Ramos (cell line): ENCODE measurements at regions not wholly inside any gene's neighbourhood (a gene's known extent, or its start where the extent isn't known, plus 50 kb on each side); places are given as distances from the start of the nearest gene placed in this dataset.

Experiments
- in situ Hi-C: fragments of 300-500 bp; cut with MboI; formaldehyde crosslinking; loops from one replicate; pipeline ENCODE4 v1.14.3; 2022; ENCODE audit warnings: low sequenced_read_pairs; ENCODE audit not compliant: unreplicated experiment

DNA sequence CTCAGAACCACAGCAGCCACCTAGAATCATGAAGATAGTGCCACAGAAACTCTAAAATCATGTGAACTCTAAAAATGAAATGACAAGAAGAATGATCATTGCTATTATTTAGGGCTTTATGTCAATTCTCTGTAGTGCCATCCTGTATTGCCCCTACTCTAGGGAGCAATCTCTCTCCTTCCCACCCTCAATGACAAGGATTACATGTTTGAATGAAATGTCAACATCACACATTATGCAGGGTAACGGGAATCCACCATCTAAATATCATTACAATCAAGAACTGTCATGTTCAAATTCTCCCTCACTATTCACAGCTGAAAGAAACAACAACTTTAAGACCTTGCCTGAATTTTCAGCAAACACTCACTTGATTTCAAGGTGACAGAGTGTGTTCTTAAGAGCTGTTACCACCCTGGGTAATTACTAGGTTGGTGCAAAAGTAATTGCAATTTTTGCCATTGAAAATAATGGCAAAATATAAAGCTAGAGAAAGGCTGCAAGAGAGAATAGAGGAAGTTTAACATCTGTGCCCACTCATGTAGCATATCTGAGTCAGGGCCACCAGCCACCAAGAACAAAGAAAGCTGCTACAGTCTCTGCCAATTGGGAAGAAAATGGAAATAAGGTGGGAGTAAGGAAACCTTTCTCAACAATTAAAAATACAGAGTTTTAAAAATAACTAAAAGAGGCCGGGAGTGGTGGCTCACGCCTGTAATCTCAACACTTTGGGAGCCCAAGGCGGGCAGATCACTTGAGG lies 112.8 kb upstream of the PSMD7 start:
- in situ Hi-C loops, result no loop called here

DNA sequence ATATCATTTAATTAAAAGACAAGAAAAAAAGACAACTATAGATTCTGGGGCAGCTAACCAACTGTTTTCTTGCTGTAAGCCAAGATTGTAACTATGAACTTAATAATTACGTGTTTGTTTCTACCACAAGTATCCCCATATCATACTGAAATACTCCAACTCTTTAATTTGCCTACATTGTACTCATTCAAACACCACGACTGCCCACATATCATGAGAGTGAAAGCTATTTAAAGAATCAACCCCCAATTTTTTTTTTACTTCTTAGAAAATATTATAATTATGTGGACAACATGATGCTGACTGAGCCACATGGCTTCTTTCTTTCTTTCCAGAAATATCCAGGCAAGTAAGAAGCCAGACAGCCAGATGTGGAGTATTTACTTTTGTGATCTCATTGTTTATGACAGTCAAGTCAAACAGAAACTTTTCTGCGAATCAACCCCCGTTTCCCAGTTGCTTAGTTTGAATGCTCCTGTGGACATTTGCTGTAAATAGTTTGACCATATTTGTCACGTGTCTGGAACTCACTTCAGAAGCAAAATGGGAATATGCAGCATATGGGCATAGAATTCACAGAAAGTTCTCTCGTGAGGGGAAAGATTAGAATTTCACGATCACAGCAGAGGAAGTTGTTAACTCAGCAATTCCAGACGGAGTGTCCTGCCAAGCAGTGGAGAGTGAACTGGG lies 126.8 kb upstream of the PSMD7 start:
- in situ Hi-C loops, result no loop called here

DNA sequence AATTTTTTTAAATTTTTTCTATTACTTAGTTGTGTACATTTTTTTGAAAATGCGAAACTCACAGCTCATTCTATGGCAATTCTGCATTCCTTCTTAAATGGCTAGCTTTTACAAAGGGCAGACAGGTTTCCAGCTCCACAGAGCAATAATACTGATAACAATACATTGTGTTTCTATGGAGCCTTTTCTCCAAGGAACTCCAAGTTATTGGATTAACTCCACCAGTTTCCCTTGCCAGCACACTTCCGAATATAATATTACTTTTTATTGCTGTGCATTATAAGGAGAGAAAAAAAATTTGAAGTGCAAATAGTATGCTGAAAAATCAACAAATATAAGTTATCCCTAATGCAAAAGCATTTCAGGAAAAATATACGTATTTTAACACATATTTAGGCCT lies 127.5 kb upstream of the PSMD7 start:
- in situ Hi-C loops, result no loop called here

DNA sequence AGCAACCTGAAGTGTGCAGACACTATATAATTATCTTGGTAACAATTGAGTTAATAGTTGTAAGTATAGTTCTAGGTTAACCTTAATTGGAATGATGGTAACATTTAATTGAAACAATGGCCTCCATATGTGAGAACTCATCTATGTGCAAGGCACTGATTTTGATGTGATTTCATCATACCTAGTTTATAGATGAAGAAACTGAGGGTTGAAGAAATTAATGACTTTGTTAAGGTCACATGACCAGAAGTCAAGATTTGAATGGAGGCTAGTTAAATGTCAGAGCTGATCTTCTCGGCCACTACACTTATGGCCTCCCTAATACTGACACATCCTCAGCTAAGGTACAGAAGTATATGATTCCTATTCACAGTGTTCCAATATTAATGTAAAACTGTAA lies 128.2 kb upstream of the PSMD7 start:
- in situ Hi-C loops, result no loop called here

DNA sequence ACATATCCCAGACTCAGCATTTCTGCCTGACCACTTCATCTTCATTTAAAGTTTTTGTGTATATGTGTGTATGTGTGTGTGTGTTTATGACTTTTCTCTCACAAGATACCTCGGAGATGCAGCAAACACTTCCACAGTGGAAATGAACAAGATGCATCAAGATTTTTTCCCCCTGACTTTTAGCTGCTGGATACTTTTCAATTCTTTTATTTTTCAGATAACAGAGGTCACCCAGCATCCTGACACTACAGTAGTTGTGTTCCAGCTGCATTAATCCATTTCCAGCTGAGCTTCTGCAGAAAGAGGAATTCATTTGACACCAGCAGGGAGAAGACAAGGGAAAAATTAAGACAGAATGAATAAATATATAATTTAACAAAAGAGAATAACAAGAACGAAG lies 130.2 kb upstream of the PSMD7 start:
- in situ Hi-C loops, result no loop called here

DNA sequence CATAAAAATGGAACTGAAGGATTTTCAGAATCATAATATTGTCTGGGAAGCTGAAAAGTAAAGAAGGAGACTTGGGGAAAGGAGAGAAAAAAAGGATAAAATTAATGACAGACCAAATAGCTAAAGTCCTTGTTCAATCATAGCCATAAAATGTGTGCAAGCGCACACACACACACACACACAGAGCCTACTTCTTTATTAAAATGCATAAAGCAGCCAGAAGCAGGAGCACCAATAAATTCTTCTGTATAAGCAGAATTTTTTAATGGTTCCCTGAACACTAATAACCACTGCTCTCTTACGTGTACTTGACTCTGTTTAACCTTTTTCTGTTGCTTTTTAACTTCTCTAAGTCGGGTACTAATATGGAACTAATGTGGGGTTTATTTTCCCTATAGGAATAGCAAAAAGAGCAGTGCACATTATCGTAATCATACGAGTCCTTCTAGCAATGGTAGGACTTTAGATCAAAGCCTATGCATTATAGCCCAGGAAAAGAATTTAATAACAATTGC lies 131.0 kb upstream of the PSMD7 start:
- in situ Hi-C loops, result no loop called here

DNA sequence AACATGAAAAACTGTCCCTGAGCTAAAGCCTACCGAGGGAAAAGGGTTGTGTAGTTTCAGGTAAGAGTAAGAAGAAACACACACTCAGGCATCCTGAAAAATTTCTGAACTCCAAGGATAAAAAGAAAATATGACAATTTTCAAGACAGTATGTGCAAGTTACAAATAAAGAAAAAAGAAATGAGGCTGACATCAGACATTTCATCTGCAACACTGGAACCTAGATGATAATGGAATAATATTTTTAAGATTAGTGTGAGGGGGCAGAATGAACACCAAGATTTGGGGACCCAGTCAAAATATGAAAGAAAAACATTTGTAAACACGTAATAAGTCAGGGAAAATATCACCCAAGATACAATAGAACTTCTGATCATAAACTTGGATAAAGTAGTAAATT lies 135.9 kb upstream of the PSMD7 start:
- in situ Hi-C loops, result no loop called here

DNA sequence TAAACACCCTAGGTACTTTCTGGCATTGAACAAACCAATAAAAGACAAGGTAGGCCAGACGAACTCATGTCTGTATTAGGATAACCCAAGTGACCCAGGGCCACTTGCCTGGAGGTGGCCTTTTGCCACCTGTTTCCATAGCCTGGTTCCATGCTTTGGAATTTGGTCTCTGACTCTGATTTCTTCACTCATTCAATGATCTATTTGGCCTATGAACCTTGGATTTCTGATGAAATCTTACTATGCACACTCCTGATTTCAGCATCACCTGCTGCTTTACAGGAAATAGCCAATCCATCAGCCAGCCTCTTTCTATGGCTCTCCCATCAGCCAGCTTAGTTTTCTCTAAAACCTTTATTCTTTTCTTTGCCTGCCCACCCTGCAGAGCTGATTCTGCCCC lies 142.8 kb upstream of the PSMD7 start:
- in situ Hi-C loops, result no loop called here

DNA sequence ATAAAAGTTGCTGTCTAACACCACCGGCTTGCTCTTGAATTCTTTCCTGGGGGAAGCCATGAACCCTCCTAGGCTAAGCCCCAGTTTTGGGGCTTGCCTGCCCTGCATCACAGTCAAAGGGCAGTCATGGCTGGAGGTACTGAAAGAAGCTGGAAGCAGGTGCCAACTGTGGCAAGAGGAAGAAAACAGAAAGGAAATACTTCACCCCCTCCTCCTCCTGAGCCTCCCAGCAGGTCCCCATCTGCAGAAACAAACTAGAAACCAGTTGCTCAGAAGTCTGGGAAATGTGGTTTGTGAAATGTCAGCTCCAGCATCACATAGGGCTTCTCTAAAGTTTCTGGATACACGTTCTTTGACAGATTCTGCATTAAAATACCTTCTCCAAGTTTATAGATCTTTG lies 150.0 kb upstream of the PSMD7 start:
- in situ Hi-C loops, result no loop called here

DNA sequence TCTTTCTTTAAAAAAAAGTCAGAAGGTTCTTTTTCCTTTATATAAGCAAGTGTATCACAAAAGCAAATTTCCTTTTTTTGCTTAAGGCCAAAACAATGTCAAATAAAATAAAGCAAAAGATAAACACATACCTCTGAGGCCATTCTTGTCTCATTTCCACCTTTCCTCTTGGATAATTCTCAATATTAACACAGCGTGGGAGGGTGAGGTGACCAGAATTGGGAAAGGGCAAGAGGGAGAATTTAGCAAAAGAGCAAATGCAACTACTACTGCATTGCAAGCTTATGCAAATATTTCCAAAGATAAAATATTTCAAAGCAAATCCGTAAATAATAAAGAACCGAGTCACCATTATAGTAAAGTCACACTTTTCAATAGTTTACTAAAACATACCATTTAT lies 153.4 kb upstream of the PSMD7 start:
- in situ Hi-C loops, result no loop called here

DNA sequence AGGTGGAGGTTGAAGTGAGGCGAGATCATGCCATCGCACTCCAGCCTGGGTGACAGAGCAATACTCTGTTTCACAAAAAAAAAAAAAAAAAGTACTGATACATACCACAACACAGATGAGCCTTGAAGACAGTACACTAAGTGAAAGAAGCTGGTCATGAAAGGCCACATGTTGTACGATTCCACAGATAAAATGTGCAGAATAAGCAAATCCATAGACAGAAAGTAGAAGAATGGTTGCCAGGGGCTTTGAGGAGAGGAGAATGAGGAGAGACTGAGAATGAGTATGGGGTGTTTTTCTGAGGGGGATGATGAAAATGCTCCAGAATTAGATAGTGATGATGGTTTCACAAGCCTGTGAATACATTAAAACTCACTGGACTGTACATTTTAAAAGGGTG lies 155.6 kb upstream of the PSMD7 start:
- in situ Hi-C loops, result no loop called here

DNA sequence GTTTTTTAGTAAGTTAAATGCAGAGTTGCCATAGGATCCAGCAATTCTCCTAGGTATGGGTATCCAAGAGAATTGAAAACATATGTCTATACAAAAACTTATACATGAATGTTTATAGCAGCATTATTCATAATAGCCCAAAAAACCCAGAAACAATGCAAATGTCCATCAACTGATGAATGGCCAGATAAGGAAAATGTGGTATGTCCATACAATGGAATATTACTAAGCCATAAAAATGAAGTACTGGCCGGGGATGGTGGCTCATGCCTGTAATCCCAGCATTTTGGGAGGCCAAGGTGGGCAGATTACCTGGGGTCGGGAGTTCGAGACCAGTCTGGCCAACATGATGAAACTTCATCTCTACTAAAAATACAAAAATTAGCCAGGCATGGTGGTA lies 156.1 kb upstream of the PSMD7 start:
- in situ Hi-C loops, result no loop called here

DNA sequence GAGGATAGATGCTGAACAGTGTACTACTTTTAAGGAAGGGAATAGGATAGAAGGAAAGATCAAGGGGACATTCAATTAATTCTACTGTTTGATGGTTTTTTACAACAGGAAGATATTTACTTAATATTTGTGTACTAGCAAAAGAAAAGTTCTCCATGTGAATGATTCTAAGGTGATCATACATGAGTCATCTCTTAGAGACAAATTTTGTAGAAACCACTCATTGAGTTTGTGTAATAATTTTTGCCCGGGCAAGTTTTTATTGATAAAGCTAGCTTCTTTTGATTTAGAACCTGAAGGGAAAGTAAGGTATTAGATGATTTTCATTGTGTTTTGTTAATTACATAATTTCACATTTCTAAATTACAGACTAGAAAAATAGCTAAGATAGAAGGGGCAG lies 172.8 kb upstream of the PSMD7 start:
- in situ Hi-C loops, result no loop called here

DNA sequence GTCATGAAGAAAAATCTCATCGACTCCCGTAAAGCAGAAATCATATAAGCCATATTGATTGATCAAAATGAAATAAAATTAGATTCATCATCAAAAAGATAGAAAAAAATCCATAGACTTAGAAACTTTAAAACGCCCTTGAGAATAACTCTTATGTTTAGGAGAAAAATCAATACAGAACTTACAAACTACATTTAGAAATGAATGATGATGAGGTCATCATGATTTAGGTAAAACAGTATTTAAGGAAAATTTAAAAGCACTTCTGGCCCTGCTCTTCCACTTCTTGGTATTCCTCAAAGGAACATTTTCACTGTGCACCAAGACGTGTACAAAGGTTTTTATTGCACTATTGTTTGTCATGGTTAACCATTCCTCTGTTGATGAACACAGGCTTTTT lies 173.4 kb upstream of the PSMD7 start:
- in situ Hi-C loops, result no loop called here

DNA sequence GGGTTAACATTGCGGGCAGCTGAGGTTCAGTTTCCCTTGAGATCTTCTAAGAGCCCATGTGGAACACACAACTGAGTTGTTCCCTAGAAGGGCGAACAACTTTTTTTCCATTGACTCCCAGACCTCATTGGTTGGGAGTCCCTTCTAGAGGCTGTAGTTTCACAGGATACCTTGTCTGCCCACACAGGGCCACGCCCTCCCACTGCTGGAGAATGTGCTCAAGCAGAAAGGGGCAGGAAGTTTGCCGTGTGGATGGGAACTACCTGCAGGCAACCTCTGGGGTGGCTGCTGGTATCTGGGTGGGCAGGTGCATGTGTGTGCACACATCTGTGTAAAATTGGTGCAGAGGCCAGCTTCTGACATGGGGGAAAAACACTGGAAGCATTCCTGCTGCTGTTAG lies 178.8 kb upstream of the PSMD7 start:
- in situ Hi-C loops, result no loop called here

DNA sequence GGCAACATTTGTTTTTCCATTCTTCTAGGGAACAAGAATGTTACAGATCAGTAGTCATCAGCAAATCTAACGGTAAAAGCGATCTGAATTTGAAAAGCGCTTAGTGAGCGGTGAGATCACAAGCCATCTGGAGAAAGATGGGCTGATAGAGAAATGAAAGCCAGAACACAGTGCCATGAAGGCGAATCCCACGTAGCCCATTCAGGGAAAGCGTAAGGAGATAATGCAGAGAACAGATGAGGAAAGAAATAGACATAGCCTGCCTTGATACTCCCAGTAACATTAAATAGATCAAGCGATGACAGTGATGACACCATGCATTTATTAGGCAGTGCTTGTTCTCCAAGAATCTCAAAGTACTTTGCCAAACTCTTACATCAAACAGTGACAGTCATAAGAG lies 183.1 kb upstream of the PSMD7 start:
- in situ Hi-C loops, result no loop called here

DNA sequence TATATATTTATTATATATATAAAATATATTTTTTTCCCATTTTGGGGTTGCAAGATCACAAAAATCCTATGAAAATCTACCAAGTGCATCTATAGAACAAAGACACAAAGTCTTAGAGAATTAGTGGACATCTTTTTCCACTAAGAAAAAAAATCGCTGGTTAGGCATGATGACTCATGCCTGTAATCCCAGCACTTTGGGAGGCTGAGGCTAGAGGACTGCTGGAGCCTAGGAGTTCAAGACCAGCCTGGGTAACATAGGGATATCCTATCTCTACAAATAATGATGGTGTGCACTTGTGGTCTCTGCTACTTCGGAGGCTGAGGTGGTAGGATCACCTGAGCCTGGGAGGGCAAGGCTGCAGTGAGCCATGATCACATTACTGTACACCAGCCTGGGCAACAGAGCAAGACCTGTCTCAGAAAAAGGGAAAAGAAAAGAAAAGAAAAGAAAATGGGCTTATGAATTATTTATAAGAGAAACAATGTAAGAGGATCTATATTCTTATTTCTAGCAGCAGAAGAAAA lies 185.1 kb upstream of the PSMD7 start:
- in situ Hi-C loops, result no loop called here

DNA sequence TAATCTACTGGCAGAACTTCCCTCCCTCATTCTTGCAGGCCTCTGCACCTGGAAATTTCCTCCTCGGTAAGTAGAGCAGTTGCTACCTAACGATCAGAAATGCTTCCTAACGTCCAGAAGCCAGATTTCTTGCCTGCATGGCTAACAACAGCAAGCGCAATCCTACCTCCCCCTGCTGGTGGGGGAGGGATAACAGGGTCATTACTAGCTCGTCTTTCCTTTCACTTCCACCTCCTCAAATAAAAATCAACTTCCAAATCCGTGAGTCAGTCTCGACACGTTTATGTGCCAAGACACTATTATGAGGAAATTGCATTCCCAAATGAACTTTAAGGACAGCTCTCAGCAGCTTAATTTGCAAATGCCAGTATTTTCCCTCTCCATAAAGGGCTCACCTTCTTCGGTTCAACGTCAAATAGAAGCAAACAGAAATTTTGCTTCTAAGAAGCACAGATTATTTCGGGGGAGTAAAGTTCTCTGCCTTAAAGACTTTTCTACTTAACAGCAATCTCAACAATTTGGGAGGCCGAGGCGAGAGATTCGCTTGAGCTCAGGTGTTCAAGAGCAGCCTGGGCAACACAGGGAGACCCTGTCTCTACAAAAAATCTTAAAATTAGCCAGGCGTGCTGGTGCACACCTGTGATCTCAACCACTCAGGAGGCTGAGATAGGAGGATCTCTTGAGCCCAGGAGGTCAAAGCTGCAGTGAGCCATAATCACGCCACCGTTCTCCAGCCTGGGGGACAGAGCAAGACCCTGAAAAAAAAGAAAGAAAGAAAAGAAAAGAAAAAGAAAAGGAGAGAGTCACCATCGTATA lies 188.6 kb upstream of the PSMD7 start:
- in situ Hi-C loops, result no loop called here

DNA sequence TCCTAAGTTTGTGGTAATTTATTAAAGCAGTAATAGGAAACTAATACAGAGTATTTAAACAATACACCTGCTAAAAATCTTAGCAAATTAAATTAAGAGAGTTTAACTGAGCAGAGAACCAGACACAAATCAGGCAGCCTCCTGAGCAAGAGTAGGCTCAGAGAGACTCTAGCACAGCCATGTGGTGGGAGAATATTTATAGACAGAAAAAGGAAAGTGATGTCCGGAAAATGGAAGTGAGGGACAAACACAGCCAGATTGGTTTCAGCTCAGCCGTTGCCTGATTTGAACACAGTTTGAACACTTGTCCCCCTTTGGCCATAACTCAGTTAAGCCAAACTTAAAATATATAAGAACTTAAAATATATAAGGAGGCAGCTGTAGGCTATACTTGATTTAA lies 192.6 kb upstream of the PSMD7 start:
- in situ Hi-C loops, result no loop called here

DNA sequence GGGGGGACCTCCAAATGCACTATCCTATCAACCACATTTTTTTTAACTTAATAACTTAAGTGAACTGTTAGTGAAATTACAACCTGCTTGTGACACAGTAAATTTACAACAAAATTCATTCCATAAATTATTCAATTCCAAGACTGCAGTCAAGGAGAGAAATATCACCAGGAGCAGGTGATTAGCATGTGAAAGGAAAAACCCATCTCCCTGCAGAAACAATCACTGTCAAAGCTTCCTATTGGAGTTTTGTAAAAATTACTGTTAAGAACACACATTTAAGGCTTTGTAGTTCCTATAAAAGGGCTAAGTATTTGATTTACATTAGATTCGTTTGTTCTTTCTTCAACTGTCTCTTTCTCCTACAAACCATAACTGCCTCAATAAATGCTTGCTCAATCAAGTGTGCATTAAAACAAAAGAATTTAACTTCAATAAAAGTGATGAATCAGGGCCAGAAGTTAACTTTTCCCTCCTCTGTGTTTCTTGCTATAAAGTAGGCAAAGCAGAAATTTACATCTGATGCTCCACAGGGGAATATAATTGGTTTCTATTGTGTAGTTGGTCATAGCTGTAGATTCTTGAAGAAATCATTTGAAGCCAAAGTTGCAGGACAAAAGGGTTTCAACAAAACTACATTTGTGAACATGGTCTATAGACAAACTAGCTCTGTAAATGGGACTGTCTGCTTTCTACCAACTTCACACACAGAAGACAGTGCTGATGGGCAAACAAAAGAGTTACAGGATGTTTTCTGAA lies 195.1 kb upstream of the PSMD7 start:
- in situ Hi-C loops, result no loop called here
